ENCODE measurements at regions not wholly inside any gene's neighbourhood (a gene's known extent, or its start where the extent isn't known, plus 50 kb on each side); places are given as distances from the start of the nearest gene placed in this dataset.

DNA sequence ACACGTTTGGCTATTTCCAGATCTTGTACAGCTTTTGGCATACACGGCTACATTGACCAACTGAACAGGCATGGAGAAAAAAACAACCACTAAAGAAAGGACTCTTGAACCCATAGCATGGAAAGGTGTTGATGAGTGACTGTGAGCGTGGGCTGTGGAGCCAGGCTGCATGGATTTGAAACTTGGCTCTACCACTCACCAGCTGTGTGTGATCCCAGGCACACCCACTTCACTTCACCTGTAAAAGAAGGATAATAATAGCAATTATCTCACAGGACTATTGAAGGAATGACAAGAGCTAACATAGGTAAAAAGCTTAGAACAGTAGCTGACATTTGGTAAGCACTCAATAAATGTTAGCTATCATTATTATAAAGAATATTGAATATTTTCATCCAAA lies 301.7 kb upstream of the CPEB2 start:
- Mint-ChIP-seq H3K27me3 (ENCODE audit: low read depth) (peaks cover 16% of the 10 kb centered on the region), H3K4me3 (ENCODE audit: unreplicated experiment) (no peak overlapping the region), H3K4me1 (ENCODE audit: low read depth) (no peaks in the 10 kb centered on the region), H3K36me3 (ENCODE audit: low read depth) (no peaks in the 10 kb centered on the region), H3K27ac (ENCODE audit: unreplicated experiment) (no peak overlapping the region), H3K9me3 (ENCODE audit: low read depth) (no peaks in the 10 kb centered on the region)
- no peak for DNase-seq (ENCODE audit: low spot score)
- TF ChIP-seq, protein P1, sequence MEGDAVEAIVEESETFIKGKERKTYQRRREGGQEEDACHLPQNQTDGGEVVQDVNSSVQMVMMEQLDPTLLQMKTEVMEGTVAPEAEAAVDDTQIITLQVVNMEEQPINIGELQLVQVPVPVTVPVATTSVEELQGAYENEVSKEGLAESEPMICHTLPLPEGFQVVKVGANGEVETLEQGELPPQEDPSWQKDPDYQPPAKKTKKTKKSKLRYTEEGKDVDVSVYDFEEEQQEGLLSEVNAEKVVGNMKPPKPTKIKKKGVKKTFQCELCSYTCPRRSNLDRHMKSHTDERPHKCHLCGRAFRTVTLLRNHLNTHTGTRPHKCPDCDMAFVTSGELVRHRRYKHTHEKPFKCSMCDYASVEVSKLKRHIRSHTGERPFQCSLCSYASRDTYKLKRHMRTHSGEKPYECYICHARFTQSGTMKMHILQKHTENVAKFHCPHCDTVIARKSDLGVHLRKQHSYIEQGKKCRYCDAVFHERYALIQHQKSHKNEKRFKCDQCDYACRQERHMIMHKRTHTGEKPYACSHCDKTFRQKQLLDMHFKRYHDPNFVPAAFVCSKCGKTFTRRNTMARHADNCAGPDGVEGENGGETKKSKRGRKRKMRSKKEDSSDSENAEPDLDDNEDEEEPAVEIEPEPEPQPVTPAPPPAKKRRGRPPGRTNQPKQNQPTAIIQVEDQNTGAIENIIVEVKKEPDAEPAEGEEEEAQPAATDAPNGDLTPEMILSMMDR (IDR thresholded peaks at IDR 0.05) = no peak

DNA sequence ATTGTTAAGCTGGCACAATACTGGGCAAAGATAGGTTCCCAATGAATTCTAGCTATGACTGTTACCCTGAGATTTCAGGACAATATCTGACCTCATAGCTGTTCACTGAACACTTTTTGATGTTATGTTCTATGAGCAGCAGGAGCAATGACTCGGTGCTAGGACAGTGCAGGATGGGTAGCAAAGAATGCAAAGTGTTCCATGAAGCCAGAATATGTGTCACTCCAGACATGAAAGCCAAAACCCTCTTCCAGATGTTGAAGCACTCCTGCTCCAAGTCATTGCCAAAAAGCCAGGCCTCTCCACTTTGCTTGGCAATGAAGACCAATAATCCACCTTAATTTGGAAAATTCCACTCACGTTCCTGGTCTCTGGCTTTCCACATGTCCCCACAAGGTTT lies 300.9 kb upstream of the CPEB2 start:
- no peak for DNase-seq (ENCODE audit: low spot score)
- Mint-ChIP-seq H3K4me1 (ENCODE audit: low read depth) (no peaks in the 10 kb centered on the region), H3K36me3 (ENCODE audit: low read depth) (no peaks in the 10 kb centered on the region), H3K27ac (ENCODE audit: unreplicated experiment) (no peak overlapping the region), H3K4me3 (ENCODE audit: unreplicated experiment) (no peak overlapping the region), H3K9me3 (ENCODE audit: low read depth) (no peaks in the 10 kb centered on the region), H3K27me3 (ENCODE audit: low read depth) (peaks cover 18% of the 10 kb centered on the region)
- TF ChIP-seq, protein P1 (IDR thresholded peaks at IDR 0.05) = no peak

DNA sequence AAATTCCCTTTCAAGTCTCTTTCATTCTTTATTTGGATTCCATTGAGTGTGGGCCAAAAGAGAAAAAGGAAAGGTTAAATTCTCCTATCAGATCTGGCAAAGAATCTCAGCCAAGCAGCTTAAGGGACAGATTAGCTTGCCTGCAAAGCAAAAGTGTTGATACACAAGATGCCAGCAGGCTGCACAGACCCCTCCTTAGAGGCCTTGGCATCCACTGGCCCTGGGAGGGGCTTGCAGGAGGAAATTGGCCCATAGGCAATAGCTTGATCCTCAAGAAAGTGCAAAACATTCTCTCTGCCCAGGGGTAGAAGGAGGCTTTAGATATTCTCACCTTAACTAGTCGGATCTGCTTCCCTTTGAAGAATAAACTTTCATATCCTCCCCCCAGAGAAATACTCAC lies 300.4 kb upstream of the CPEB2 start:
- TF ChIP-seq, protein P1 (IDR thresholded peaks at IDR 0.05) = no peak
- Mint-ChIP-seq H3K27ac (ENCODE audit: unreplicated experiment) (no peak overlapping the region), H3K36me3 (ENCODE audit: low read depth) (no peaks in the 10 kb centered on the region), H3K27me3 (ENCODE audit: low read depth) (peaks cover 18% of the 10 kb centered on the region), H3K9me3 (ENCODE audit: low read depth) (no peaks in the 10 kb centered on the region), H3K4me3 (ENCODE audit: unreplicated experiment) (no peak overlapping the region), H3K4me1 (ENCODE audit: low read depth) (no peaks in the 10 kb centered on the region)
- no peak for DNase-seq (ENCODE audit: low spot score)

DNA sequence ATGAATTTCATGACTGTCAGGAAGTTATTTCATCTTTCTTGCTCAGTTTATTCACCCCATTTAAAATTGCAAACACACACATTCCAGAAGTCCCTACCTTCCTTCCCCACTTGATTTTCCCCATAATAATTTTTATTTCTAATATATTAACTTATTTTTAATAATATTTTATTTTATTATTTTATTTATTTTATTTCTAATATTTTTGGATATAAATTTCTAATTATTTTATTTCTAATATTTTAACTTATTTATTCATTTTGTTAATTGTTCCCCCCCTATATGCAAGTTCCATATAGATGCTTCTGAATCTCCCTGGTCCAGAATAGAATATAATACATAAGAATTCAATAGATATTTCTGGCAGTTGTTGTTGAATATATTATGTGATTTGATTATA lies 293.7 kb upstream of the CPEB2 start:
- no peaks in the 10 kb centered on the region for H3K4me1 Mint-ChIP-seq (ENCODE audit: low read depth)
- H3K4me3 Mint-ChIP-seq (ENCODE audit: unreplicated experiment) = no peak overlapping the region
- no peak overlapping the region for H3K27ac Mint-ChIP-seq (ENCODE audit: unreplicated experiment)
- DNase-seq (ENCODE audit: low spot score) = no peak
- H3K9me3 Mint-ChIP-seq (ENCODE audit: low read depth) = no peaks in the 10 kb centered on the region
- no peaks in the 10 kb centered on the region for H3K36me3 Mint-ChIP-seq (ENCODE audit: low read depth)
- TF ChIP-seq, protein P1 (IDR thresholded peaks at IDR 0.05) = no peak
- peaks cover 20% of the 10 kb centered on the region for H3K27me3 Mint-ChIP-seq (ENCODE audit: low read depth)

DNA sequence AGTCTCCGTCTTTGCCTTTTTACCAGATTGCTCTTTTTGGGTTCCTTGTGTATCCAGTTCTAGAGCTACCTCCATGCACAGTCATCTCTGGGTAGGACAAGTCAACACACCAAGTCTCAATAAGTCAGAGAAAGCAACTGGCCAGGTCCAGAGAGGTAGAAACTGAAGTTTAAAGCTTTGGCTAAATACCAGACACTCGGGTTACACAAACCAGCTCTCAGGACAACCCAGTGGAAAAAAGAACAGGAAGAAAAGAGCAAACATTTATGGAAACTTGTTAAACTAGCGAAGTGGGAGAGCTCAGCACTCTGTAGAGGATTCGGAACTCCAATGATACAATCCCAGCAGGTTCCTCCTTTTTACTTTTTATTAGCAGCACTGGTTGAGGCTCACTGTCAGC lies 291.0 kb upstream of the CPEB2 start:
- peaks cover 18% of the 10 kb centered on the region for H3K27me3 Mint-ChIP-seq (ENCODE audit: low read depth)
- TF ChIP-seq, protein P1 (IDR thresholded peaks at IDR 0.05) = no peak
- H3K4me1 Mint-ChIP-seq (ENCODE audit: low read depth) = no peaks in the 10 kb centered on the region
- H3K36me3 Mint-ChIP-seq (ENCODE audit: low read depth) = no peaks in the 10 kb centered on the region
- no peak overlapping the region for H3K4me3 Mint-ChIP-seq (ENCODE audit: unreplicated experiment)
- no peak for DNase-seq (ENCODE audit: low spot score)
- no peak overlapping the region for H3K27ac Mint-ChIP-seq (ENCODE audit: unreplicated experiment)
- H3K9me3 Mint-ChIP-seq (ENCODE audit: low read depth) = no peaks in the 10 kb centered on the region

Data from chondrocyte (in vitro differentiated cells).